A549 (cell line): ENCODE measurements at regions not wholly inside any gene's neighbourhood (a gene's known extent, or its start where the extent isn't known, plus 50 kb on each side); places are given as distances from the start of the nearest gene placed in this dataset.

Experiments
- ATAC-seq, 2 experiments: fragments of 200-7000 bp in 1 of 2; fragments of >200 bp in 1 of 2; cut with Nextera tagmentation in 1 of 2; cut with Tn5 transposase in 1 of 2; 3 replicates each; pipeline versions ENCODE4 v1.8.0 to v1.9.1; 2018 to 2020; ENCODE audit warnings: mild to moderate bottlenecking in 1 of 2, moderate library complexity in 1 of 2
- CTCF ChIA-PET: fragments of 300-600 bp; sonication (Branson Sonifier 250); formaldehyde crosslinking; extraction: SDS; loops from one replicate; lab custom pipeline; 2021; ENCODE audit warnings: antibody characterized with exemption, inconsistent platforms; lab: Yijun Ruan, JAX
- POLR2A ChIA-PET: fragments of 350-600 bp; formaldehyde crosslinking; extraction: SDS; loops from one replicate; lab custom pipeline; 2021; ENCODE audit warnings: antibody characterized with exemption, inconsistent platforms; lab: Yijun Ruan, JAX
- DNase-seq, 2 experiments: peaks; one replicate each; pipeline versions ENCODE4 v3.0.0 to v3.0.0-alpha.2; 2011 to 2016; ENCODE audit warnings: low read depth in 1 of 2, low spot score in 1 of 2
- FAIRE-seq: peaks from 2 replicates; lab custom pipeline; 2011; peaks lifted over from hg19 to GRCh38; lab: Jason Lieb, UNC
- H3K27ac ChIP-seq, 2 experiments: fragments of >200 bp; sonication (Bioruptor Twin); formaldehyde crosslinking; 3 replicates each; pipeline ENCODE4 v1.5.1; 2016 to 2017
- H3K4me1 ChIP-seq: fragments of >200 bp; sonication (Bioruptor Twin); formaldehyde crosslinking; 3 replicates; pipeline ENCODE4 v1.6.1; 2016
- H3K4me2 ChIP-seq: fragments of >200 bp; sonication (Bioruptor Twin); formaldehyde crosslinking; 3 replicates; pipeline ENCODE4 v1.6.1; 2016
- H3K4me3 ChIP-seq: fragments of >200 bp; sonication (Bioruptor Twin); formaldehyde crosslinking; 3 replicates; pipeline ENCODE4 v1.5.1; 2016
- H3K9me3 ChIP-seq: fragments of >200 bp; sonication (Bioruptor Twin); formaldehyde crosslinking; 3 replicates; pipeline ENCODE4 v1.6.1; 2016
- BCL3 ChIP-seq: fragments of >200 bp; sonication (Bioruptor Twin); formaldehyde crosslinking; IDR thresholded peaks from 3 replicates; pipeline ENCODE4 v1.6.1; 2016
- BHLHE40 ChIP-seq: IDR thresholded peaks from 2 replicates; pipeline ENCODE4 v1.6.1; 2012; ENCODE audit warnings: low read depth, low read length, inconsistent platforms
- CBX2 ChIP-seq: fragments of 200-600 bp; sonication (generic); IDR thresholded peaks from 2 replicates; pipeline ENCODE4 v1.6.1; 2016; ENCODE audit warnings: low read depth, mild to moderate bottlenecking, borderline replicate concordance
- CBX8 ChIP-seq: fragments of 200-600 bp; sonication (generic); IDR thresholded peaks from 2 replicates; pipeline ENCODE4 v1.6.1; 2016
- CHD2 ChIP-seq: fragments of 150-350 bp; IDR thresholded peaks from 2 replicates; pipeline ENCODE4 v1.6.1; 2014; ENCODE audit warnings: low read length; ENCODE audit not compliant: partially characterized antibody
- E2F6 ChIP-seq: IDR thresholded peaks from 2 replicates; pipeline ENCODE4 v1.6.1; 2012; ENCODE audit warnings: low read depth, borderline replicate concordance
- EHF ChIP-seq: fragments of 250-450 bp; sonication (Bioruptor Pico); IDR thresholded peaks from 2 replicates; pipeline ENCODE4 v1.5.0; 2020; ENCODE audit warnings: mild to moderate bottlenecking
- EHMT2 ChIP-seq: fragments of 200-600 bp; sonication (generic); IDR thresholded peaks from 2 replicates; pipeline ENCODE4 v1.6.1; 2016; ENCODE audit warnings: antibody characterized with exemption, low read depth, mild to moderate bottlenecking, moderate library complexity
- ESRRA ChIP-seq: fragments of 150-350 bp; IDR thresholded peaks from 2 replicates; pipeline ENCODE4 v1.6.1; 2014; ENCODE audit warnings: mild to moderate bottlenecking, low read length, borderline replicate concordance
- FOSB ChIP-seq: fragments of 250-450 bp; sonication (Bioruptor Pico); IDR thresholded peaks from 2 replicates; pipeline ENCODE4 v1.5.0; 2020; ENCODE audit warnings: mild to moderate bottlenecking, moderate library complexity
- FOSL2 ChIP-seq, 2 experiments: fragments of 450-650 bp in 1 of 2; fragments of >200 bp in 1 of 2; sonication (Bioruptor Twin) in 1 of 2; formaldehyde crosslinking; IDR thresholded peaks; 2 replicates each; pipeline versions ENCODE4 v1.5.0 to v1.6.1; 2016 to 2020; ENCODE audit warnings: mild to moderate bottlenecking in 1 of 2, moderate library complexity in 1 of 2
- FOXS1 ChIP-seq: fragments of 250-450 bp; sonication (Bioruptor Pico); IDR thresholded peaks from 2 replicates; pipeline ENCODE4 v1.5.0; 2020; ENCODE audit warnings: mild to moderate bottlenecking, moderate library complexity
- HDAC2 ChIP-seq: fragments of 200-600 bp; sonication (generic); IDR thresholded peaks from 2 replicates; pipeline ENCODE4 v1.6.1; 2016
- HES2 ChIP-seq: fragments of >200 bp; sonication (Bioruptor Twin); formaldehyde crosslinking; IDR thresholded peaks from 2 replicates; pipeline ENCODE4 v1.6.1; 2016
- HEYL ChIP-seq: fragments of 250-450 bp; sonication (Bioruptor Pico); IDR thresholded peaks from 2 replicates; pipeline ENCODE4 v1.8.0; 2021; ENCODE audit warnings: mild to moderate bottlenecking, moderate library complexity
- HOXA7 ChIP-seq: fragments of 250-450 bp; sonication (Bioruptor Pico); IDR thresholded peaks from 2 replicates; pipeline ENCODE4 v1.5.0; 2020; ENCODE audit warnings: mild to moderate bottlenecking, moderate library complexity
- JUNB ChIP-seq: fragments of >200 bp; sonication (Bioruptor Twin); formaldehyde crosslinking; IDR thresholded peaks from 2 replicates; pipeline ENCODE4 v1.6.1; 2016
- KDM1A ChIP-seq: fragments of 200-600 bp; sonication (generic); IDR thresholded peaks from 2 replicates; pipeline ENCODE4 v1.6.1; 2016; ENCODE audit warnings: low read depth, mild to moderate bottlenecking
- KDM5A ChIP-seq: fragments of 200-600 bp; sonication (generic); IDR thresholded peaks from 2 replicates; pipeline ENCODE4 v1.6.1; 2016; ENCODE audit warnings: antibody characterized with exemption, mild to moderate bottlenecking
- MAZ ChIP-seq: fragments of 150-350 bp; IDR thresholded peaks from 2 replicates; pipeline ENCODE4 v1.6.1; 2014; ENCODE audit warnings: antibody characterized with exemption, low read depth, low read length, borderline replicate concordance
- MYC ChIP-seq: IDR thresholded peaks from 2 replicates; pipeline ENCODE4 v1.6.1; 2012; ENCODE audit warnings: mild to moderate bottlenecking, inconsistent platforms, low read length, improper control_type of control experiment, borderline replicate concordance
- NFE2L2 ChIP-seq: fragments of 150-350 bp; conservative IDR thresholded peaks from 2 replicates; pipeline ENCODE4 v1.6.1; 2014; ENCODE audit warnings: low read length
- NPAS2 ChIP-seq: fragments of 250-450 bp; sonication (Bioruptor Pico); IDR thresholded peaks from 2 replicates; pipeline ENCODE4 v1.8.0; 2022; ENCODE audit warnings: mild to moderate bottlenecking, moderate library complexity, borderline replicate concordance
- NR3C1 ChIP-seq: fragments of >200 bp; sonication (Bioruptor Twin); formaldehyde crosslinking; IDR thresholded peaks from 3 replicates; pipeline ENCODE4 v1.6.1; 2017
- PHF8 ChIP-seq: fragments of 200-600 bp; sonication (generic); IDR thresholded peaks from 2 replicates; pipeline ENCODE4 v1.6.1; 2016; ENCODE audit warnings: low read depth, mild to moderate bottlenecking, antibody characterized with exemption, moderate library complexity, borderline replicate concordance
- POLR2AphosphoS2 ChIP-seq: conservative IDR thresholded peaks from 2 replicates; pipeline ENCODE4 v1.6.1; 2012; ENCODE audit warnings: low read length, improper control_type of control experiment, inconsistent platforms
- RAD21 ChIP-seq, 2 experiments: fragments of >200 bp in 1 of 2; sonication (Bioruptor Twin) in 1 of 2; formaldehyde crosslinking in 1 of 2; IDR thresholded peaks in 1 of 2; conservative IDR thresholded peaks in 1 of 2; 2 replicates in 1 of 2; 3 replicates in 1 of 2; pipeline ENCODE4 v1.6.1; 2012 to 2018; ENCODE audit warnings: inconsistent platforms in 1 of 2
- RARB ChIP-seq: fragments of 250-450 bp; sonication (Bioruptor Pico); IDR thresholded peaks from 2 replicates; pipeline ENCODE4 v1.8.0; 2021; ENCODE audit warnings: mild to moderate bottlenecking, moderate library complexity
- RFX5 ChIP-seq: fragments of 450-650 bp; IDR thresholded peaks from 2 replicates; pipeline ENCODE4 v1.7.1; 2014; ENCODE audit warnings: antibody characterized with exemption, mild to moderate bottlenecking, moderate library complexity
- SREBF2 ChIP-seq: fragments of 450-650 bp; IDR thresholded peaks from 2 replicates; pipeline ENCODE4 v1.6.1; 2014; ENCODE audit warnings: mild to moderate bottlenecking, moderate library complexity
- USF2 ChIP-seq: fragments of 450-650 bp; IDR thresholded peaks from 2 replicates; pipeline ENCODE4 v1.6.1; 2014; ENCODE audit warnings: antibody characterized with exemption
- WGBS: methylation state at CpG from one replicate; pipeline ENCODE4 v1.1.6; 2017; ENCODE audit errors: missing lambda C conversion rate; 5-methylcytosine and 5-hydroxymethylcytosine counted together

GRCh38 chr2:42984081-42984480, 191.7 kb upstream of the HAAO start:
- POLR2A ChIA-PET = no interaction called here

GRCh38 chr2:42980764-42981416, 188.5 kb upstream of the HAAO start:
- DNase-seq (no peak), ATAC-seq (no peak), FAIRE-seq (no peak)
- CTCF ChIA-PET = interaction anchor here (0.7 to 4.3 kb wide), 3 partner anchors 153 to 248 kb away, joined by 3 to 26 read pairs (median 3); no protein-coding TSS in a partner anchor
- Histone ChIP-seq H3K4me2 (no peak overlapping the region), H3K4me3 (no peak overlapping the region), H3K4me1 (peaks cover 23% of the 10 kb centered on the region), H3K27ac (peak overlapping the region in 1 of 2 experiments; percentile 73; a peak in 2 of 6 replicates), H3K9me3 (no peaks in the 10 kb centered on the region)
- WGBS = 79% methylated on average over 9 of the region's 9 CpGs
- TF ChIP-seq RFX5 (no peak), BHLHE40 (no peak), NR3C1 (no peak), ESRRA (no peak), RAD21 (conservative IDR thresholded peaks at IDR 0.05 in 1 of 2, IDR thresholded peaks at IDR 0.05 in 1 of 2) (no peak), HES2 (no peak), EHMT2 (no peak), FOXS1 (CRISPR knock-in tag) (no peak), CBX2 (no peak), SREBF2 (no peak), HEYL (CRISPR knock-in tag) (no peak), HOXA7 (no peak), KDM5A (no peak), NFE2L2 (no peak), E2F6 (no peak), CBX8 (no peak), PHF8 (no peak), JUNB (no peak)
- POLR2A ChIA-PET = no interaction called here

More at GRCh38 chr2:42984081-42984480, 191.7 kb upstream of the HAAO start:
- WGBS = 84% methylated on average over 6 of the region's 6 CpGs
- no peak for FAIRE-seq
- TF ChIP-seq USF2 (no peak), POLR2AphosphoS2 (no peak), NPAS2 (no peak), NR3C1 (no peak), BCL3 (no peak), SREBF2 (no peak), KDM1A (no peak), MYC (no peak), RAD21 (conservative IDR thresholded peaks at IDR 0.05 in 1 of 2, IDR thresholded peaks at IDR 0.05 in 1 of 2) (no peak), CHD2 (no peak), FOSL2 (IDR thresholded peaks at IDR 0.05) (no peak), FOSL2 (CRISPR knock-in tag; IDR thresholded peaks at IDR 0.05) (no peak), MAZ (no peak), RARB (no peak), HDAC2 (no peak), FOXS1 (CRISPR knock-in tag) (no peak), JUNB (no peak), FOSB (no peak), PHF8 (no peak), EHF (CRISPR knock-in tag) (no peak)
- no peak for ATAC-seq
- CTCF ChIA-PET = interaction anchor here (1.2 to 4.7 kb wide), 5 partner anchors 10 to 501 kb away, joined by 3 to 42 read pairs (median 6); no protein-coding TSS in a partner anchor
- DNase-seq = no peak
- Histone ChIP-seq H3K27ac (no peak overlapping the region), H3K4me1 (peaks cover 24% of the 10 kb centered on the region), H3K9me3 (no peaks in the 10 kb centered on the region), H3K4me3 (no peak overlapping the region), H3K4me2 (no peak overlapping the region)
